SK-N-SH (cell line): ENCODE measurements at regions not wholly inside any gene's neighbourhood (a gene's known extent, or its start where the extent isn't known, plus 50 kb on each side); places are given as distances from the start of the nearest gene placed in this dataset.

Experiments
- CTCF ChIA-PET: fragments of 300-600, 350-600 bp; formaldehyde crosslinking; extraction: SDS; loops from one replicate; lab custom pipeline; 2021; lab: Yijun Ruan, JAX
- POLR2A ChIA-PET: fragments of 350-600 bp; sonication (Branson Sonifier 250); formaldehyde crosslinking; extraction: SDS; loops from one replicate; lab custom pipeline; 2020; ENCODE audit warnings: antibody characterized with exemption, inconsistent platforms; lab: Yijun Ruan, JAX
- DNase-seq: peaks from one replicate; pipeline ENCODE4 v3.0.0; 2012
- H2AFZ ChIP-seq: fragments of 200-600 bp; sonication (generic); 2 replicates; pipeline ENCODE4 v1.8.1; 2016; ENCODE audit warnings: antibody characterized with exemption, mild to moderate bottlenecking, low read depth
- H3F3A ChIP-seq: fragments of 200-600 bp; sonication (generic); replicated peaks from 2 replicates; pipeline ENCODE3; 2016; ENCODE audit warnings: antibody characterized with exemption, mild to moderate bottlenecking; ENCODE audit not compliant: insufficient read depth
- H3K27ac ChIP-seq, 2 experiments: fragments of 200-500 bp in 1 of 2; fragments of 200-600 bp in 1 of 2; sonication (Bioruptor generic) in 1 of 2; sonication (generic), shearing (Covaris generic) in 1 of 2; 2 replicates each; pipeline versions ENCODE4 v1.5.1 to v1.6.1; 2014 to 2016; ENCODE audit warnings: low read depth in 2 of 2, inconsistent platforms in 1 of 2, low read length in 1 of 2, mild to moderate bottlenecking in 1 of 2, mixed read lengths in 1 of 2
- H3K27me3 ChIP-seq: fragments of 200-600 bp; sonication (generic), shearing (Covaris generic); 2 replicates; pipeline ENCODE4 v1.6.1; 2016; ENCODE audit warnings: mixed run types; ENCODE audit not compliant: insufficient read depth
- H3K36me3 ChIP-seq, 2 experiments: fragments of 200-500 bp in 1 of 2; fragments of 200-600 bp in 1 of 2; sonication (Bioruptor generic) in 1 of 2; sonication (generic) in 1 of 2; replicated peaks in 1 of 2; 2 replicates each; pipeline versions ENCODE3 to v1.5.1; 2014 to 2016; ENCODE audit warnings: low read length in 1 of 2, mild to moderate bottlenecking in 1 of 2; ENCODE audit not compliant: insufficient read depth in 2 of 2, control insufficient read depth in 1 of 2
- H3K4me1 ChIP-seq, 2 experiments: fragments of 200-500 bp in 1 of 2; fragments of 200-600 bp in 1 of 2; sonication (Bioruptor generic) in 1 of 2; sonication (generic), shearing (Covaris generic) in 1 of 2; 2 replicates each; pipeline versions ENCODE4 v1.5.1 to v1.6.1; 2014 to 2016; ENCODE audit warnings: low read depth in 1 of 2, low read length in 1 of 2, mixed run types in 1 of 2; ENCODE audit not compliant: insufficient read depth in 2 of 2, control insufficient read depth in 1 of 2
- H3K4me2 ChIP-seq: fragments of 200-600 bp; sonication (generic), shearing (Covaris generic); 2 replicates; pipeline ENCODE4 v1.6.1; 2017; ENCODE audit warnings: mixed run types
- H3K4me3 ChIP-seq, 2 experiments: fragments of 200-500 bp in 1 of 2; fragments of 200-600 bp in 1 of 2; sonication (Bioruptor generic) in 1 of 2; sonication (generic), shearing (Covaris generic) in 1 of 2; 2 replicates each; pipeline versions ENCODE4 v1.5.1 to v1.8.1; 2014 to 2016; ENCODE audit warnings: low read depth in 2 of 2, inconsistent platforms in 1 of 2, low read length in 1 of 2, mild to moderate bottlenecking in 1 of 2, mixed read lengths in 1 of 2, moderate library complexity in 1 of 2
- H3K79me2 ChIP-seq: fragments of 200-600 bp; sonication (generic); 2 replicates; pipeline ENCODE4 v1.8.1; 2017; ENCODE audit warnings: mild to moderate bottlenecking; ENCODE audit not compliant: insufficient read depth
- H3K9ac ChIP-seq: fragments of 200-600 bp; sonication (generic); 2 replicates; pipeline ENCODE4 v1.6.1; 2017; ENCODE audit warnings: mixed run types
- H3K9me2 ChIP-seq: fragments of 200-600 bp; sonication (generic); 2 replicates; pipeline ENCODE4 v1.6.1; 2017; ENCODE audit warnings: mixed run types
- H3K9me3 ChIP-seq: fragments of 200-600 bp; sonication (generic); 2 replicates; pipeline ENCODE4 v1.6.1; 2017; ENCODE audit warnings: mixed run types, mild to moderate bottlenecking, moderate library complexity
- H4K20me1 ChIP-seq: fragments of 200-600 bp; sonication (generic); 2 replicates; pipeline ENCODE4 v1.6.1; 2017; ENCODE audit warnings: mild to moderate bottlenecking, mixed run types; ENCODE audit not compliant: insufficient read depth
- CHD2 ChIP-seq: fragments of 150-350 bp; IDR thresholded peaks from 2 replicates; pipeline ENCODE4 v1.6.1; 2018; ENCODE audit warnings: low read length; ENCODE audit not compliant: partially characterized antibody
- EP300 ChIP-seq, 2 experiments: IDR thresholded peaks; 2 replicates each; pipeline versions ENCODE4 v1.4.0 to v1.6.1; 2012; ENCODE audit warnings: borderline replicate concordance in 1 of 2, low read depth in 1 of 2, low read length in 1 of 2
- FOXJ3 ChIP-seq: sonication (generic); formaldehyde crosslinking; IDR thresholded peaks from 2 replicates; pipeline ENCODE4 v1.5.1; 2020; ENCODE audit warnings: mild to moderate bottlenecking, missing genetic modification reagents
- GABPA ChIP-seq: IDR thresholded peaks from 2 replicates; pipeline ENCODE4 v1.4.0; 2012; ENCODE audit warnings: low read depth, mild to moderate bottlenecking
- GATA2 ChIP-seq: sonication (generic); formaldehyde crosslinking; IDR thresholded peaks from 2 replicates; pipeline ENCODE4 v1.5.0; 2020; ENCODE audit warnings: mild to moderate bottlenecking, missing genetic modification reagents
- MEF2A ChIP-seq: IDR thresholded peaks from 2 replicates; pipeline ENCODE4 v1.4.0; 2012; ENCODE audit warnings: low read depth, borderline replicate concordance
- NFIC ChIP-seq: IDR thresholded peaks from 2 replicates; pipeline ENCODE4 v1.4.0; 2012; ENCODE audit warnings: borderline replicate concordance
- NRF1 ChIP-seq: IDR thresholded peaks from 2 replicates; pipeline ENCODE4 v1.6.1; 2012; ENCODE audit warnings: low read depth, mild to moderate bottlenecking, low read length
- RAD21 ChIP-seq: IDR thresholded peaks from 2 replicates; pipeline ENCODE4 v1.6.1; 2012; ENCODE audit warnings: mild to moderate bottlenecking, low read length
- RCOR1 ChIP-seq: fragments of 150-350 bp; IDR thresholded peaks from 2 replicates; pipeline ENCODE4 v1.6.1; 2017; ENCODE audit warnings: antibody characterized with exemption, low read length
- RFX5 ChIP-seq: IDR thresholded peaks from 2 replicates; pipeline ENCODE4 v1.6.1; 2012; ENCODE audit warnings: mild to moderate bottlenecking, improper control_type of control experiment, low read length
- RXRA ChIP-seq: IDR thresholded peaks from 2 replicates; pipeline ENCODE4 v1.4.0; 2012; ENCODE audit warnings: low read depth, mild to moderate bottlenecking, borderline replicate concordance
- TAF1 ChIP-seq: IDR thresholded peaks from 2 replicates; pipeline ENCODE4 v1.6.1; 2012; ENCODE audit warnings: low read depth, mild to moderate bottlenecking, low read length, moderate library complexity, borderline replicate concordance
- TEAD4 ChIP-seq: IDR thresholded peaks from 2 replicates; pipeline ENCODE4 v1.4.0; 2012; ENCODE audit warnings: mild to moderate bottlenecking, borderline replicate concordance; ENCODE audit not compliant: insufficient read depth
- YY1 ChIP-seq: IDR thresholded peaks from 2 replicates; pipeline ENCODE4 v1.4.0; 2012; ENCODE audit warnings: low read depth, mild to moderate bottlenecking
- ZBTB33 ChIP-seq: IDR thresholded peaks from 2 replicates; pipeline ENCODE4 v1.4.0; 2012; ENCODE audit warnings: low read depth, borderline replicate concordance
- WGBS: methylation state at CpG from one replicate; pipeline ENCODE4 v1.1.6; 2017; ENCODE audit warnings: low lambda C conversion rate; 5-methylcytosine and 5-hydroxymethylcytosine counted together
- TF ChIP-seq, protein P1 (sequence below): IDR thresholded peaks from 2 replicates; pipeline ENCODE4 v1.6.1; 2012; ENCODE audit warnings: mild to moderate bottlenecking, low read depth, low read length, moderate library complexity
- TF ChIP-seq, protein P2 (sequence below): IDR thresholded peaks from 2 replicates; pipeline ENCODE4 v1.4.0; 2012; ENCODE audit warnings: low read depth

DNA sequence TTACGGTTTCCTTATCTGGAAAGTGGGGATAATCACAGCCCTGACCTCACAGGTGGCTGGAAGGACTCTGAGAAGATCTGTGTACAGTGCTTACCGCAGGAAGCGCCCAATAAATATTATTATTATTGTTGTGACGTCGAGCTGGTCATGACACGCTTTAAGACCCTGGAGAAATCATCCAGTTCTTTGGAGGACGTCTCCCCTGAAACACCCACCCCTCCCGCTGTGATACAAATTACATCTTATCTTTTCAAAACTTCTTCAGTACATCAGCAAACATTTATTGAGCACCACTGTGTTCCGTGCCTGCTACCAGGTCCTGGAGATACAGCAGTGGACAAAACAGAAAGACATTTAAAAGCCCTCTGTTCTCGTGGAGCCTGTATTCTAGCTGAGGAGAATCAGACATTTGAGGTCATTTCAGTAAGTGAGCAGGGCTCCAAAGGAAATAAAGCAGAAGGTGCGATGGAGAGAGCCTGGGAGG is 118.7 kb downstream of the CEBPB start:
- POLR2A ChIA-PET: no interaction called here
- no peak for DNase-seq
- CTCF ChIA-PET: interaction anchor here (0.9 to 1.3 kb wide), 3 partner anchors 8 to 101 kb away, joined by 3 to 4 read pairs (median 3); no protein-coding TSS in a partner anchor

GRCh38 chr20:50309764-50310672 is 119.4 kb downstream of the CEBPB start:
- Histone ChIP-seq H3K4me1 (peaks cover 14 to 24% of the 10 kb centered on the region in 2 experiments), H2AFZ (no peak overlapping the region), H3K9me3 (no peaks in the 10 kb centered on the region), H3K9ac (no peak overlapping the region), H3K79me2 (no peaks in the 10 kb centered on the region), H3K4me3 (no peak overlapping the region), H3K27ac (peak overlapping the region; percentile 85 to 90; a peak in 3 of 4 replicates), H3K36me3 (no peaks in the 10 kb centered on the region), H3K27me3 (no peaks in the 10 kb centered on the region), H3F3A (peaks cover 16% of the 10 kb centered on the region), H3K4me2 (peak overlapping the region; percentile 89; the same call in 1 of the 2 replicates), H3K9me2 (no peaks in the 10 kb centered on the region), H4K20me1 (no peaks in the 10 kb centered on the region)
- 93% methylated on average over 14 of the region's 20 CpGs for WGBS
- CTCF ChIA-PET: interaction anchor here (0.9 to 1.3 kb wide), 2 partner anchors 8 to 38 kb away, joined by 3 to 4 read pairs; no protein-coding TSS in a partner anchor
- POLR2A ChIA-PET: no interaction called here
- DNase-seq: no peak
- TF ChIP-seq FOXJ3 (CRISPR knock-in tag) (no peak), NRF1 (no peak), MEF2A (no peak), EP300 (IDR thresholded peaks at IDR 0.05; ENCODE audit: borderline replicate concordance in 1 of 2, low read depth in 1 of 2, low read length in 1 of 2) (no peak), GABPA (no peak), RAD21 (no peak), RCOR1 (no peak), GATA2 (CRISPR knock-in tag) (no peak), RFX5 (no peak), TAF1 (no peak), NFIC (no peak), CHD2 (no peak), TEAD4 (no peak), YY1 (no peak)
- TF ChIP-seq, protein P1, sequence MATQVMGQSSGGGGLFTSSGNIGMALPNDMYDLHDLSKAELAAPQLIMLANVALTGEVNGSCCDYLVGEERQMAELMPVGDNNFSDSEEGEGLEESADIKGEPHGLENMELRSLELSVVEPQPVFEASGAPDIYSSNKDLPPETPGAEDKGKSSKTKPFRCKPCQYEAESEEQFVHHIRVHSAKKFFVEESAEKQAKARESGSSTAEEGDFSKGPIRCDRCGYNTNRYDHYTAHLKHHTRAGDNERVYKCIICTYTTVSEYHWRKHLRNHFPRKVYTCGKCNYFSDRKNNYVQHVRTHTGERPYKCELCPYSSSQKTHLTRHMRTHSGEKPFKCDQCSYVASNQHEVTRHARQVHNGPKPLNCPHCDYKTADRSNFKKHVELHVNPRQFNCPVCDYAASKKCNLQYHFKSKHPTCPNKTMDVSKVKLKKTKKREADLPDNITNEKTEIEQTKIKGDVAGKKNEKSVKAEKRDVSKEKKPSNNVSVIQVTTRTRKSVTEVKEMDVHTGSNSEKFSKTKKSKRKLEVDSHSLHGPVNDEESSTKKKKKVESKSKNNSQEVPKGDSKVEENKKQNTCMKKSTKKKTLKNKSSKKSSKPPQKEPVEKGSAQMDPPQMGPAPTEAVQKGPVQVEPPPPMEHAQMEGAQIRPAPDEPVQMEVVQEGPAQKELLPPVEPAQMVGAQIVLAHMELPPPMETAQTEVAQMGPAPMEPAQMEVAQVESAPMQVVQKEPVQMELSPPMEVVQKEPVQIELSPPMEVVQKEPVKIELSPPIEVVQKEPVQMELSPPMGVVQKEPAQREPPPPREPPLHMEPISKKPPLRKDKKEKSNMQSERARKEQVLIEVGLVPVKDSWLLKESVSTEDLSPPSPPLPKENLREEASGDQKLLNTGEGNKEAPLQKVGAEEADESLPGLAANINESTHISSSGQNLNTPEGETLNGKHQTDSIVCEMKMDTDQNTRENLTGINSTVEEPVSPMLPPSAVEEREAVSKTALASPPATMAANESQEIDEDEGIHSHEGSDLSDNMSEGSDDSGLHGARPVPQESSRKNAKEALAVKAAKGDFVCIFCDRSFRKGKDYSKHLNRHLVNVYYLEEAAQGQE: no peak
- TF ChIP-seq, protein P2, sequence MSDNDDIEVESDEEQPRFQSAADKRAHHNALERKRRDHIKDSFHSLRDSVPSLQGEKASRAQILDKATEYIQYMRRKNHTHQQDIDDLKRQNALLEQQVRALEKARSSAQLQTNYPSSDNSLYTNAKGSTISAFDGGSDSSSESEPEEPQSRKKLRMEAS: no peak

More for the DNA sequence above, 118.7 kb downstream of the CEBPB start:
- no peaks in the 10 kb centered on the region for H4K20me1 ChIP-seq
- WGBS: 64% methylated on average over 11 of the region's 11 CpGs
- TF ChIP-seq ZBTB33 (no peak), GATA2 (CRISPR knock-in tag) (no peak), EP300 (IDR thresholded peaks at IDR 0.05; ENCODE audit: borderline replicate concordance in 1 of 2, low read depth in 1 of 2, low read length in 1 of 2) (no peak), RXRA (no peak)
- H3K27me3 ChIP-seq: no peaks in the 10 kb centered on the region
- peak overlapping the region; percentile 78 for H3K9ac ChIP-seq
- H3K27ac ChIP-seq: peak overlapping the region; percentile 85 to 90
- peak overlapping the region; percentile 89 for H3K4me2 ChIP-seq
- no peaks in the 10 kb centered on the region for H3K9me2 ChIP-seq
- peak overlapping the region; percentile 52 to 59 for H3K4me3 ChIP-seq
- H3F3A ChIP-seq: peaks cover 14% of the 10 kb centered on the region
- peaks cover 17 to 31% of the 10 kb centered on the region in 2 experiments for H3K4me1 ChIP-seq
- H2AFZ ChIP-seq: peak overlapping the region; percentile 85; the same call in 1 of the 2 replicates
- no peaks in the 10 kb centered on the region for H3K9me3 ChIP-seq
- no peaks in the 10 kb centered on the region for H3K79me2 ChIP-seq
- H3K36me3 ChIP-seq: no peaks in the 10 kb centered on the region
